Posterior cingulate gyrus (tissue), 11 donors: ENCODE measurements at regions not wholly inside any gene's neighbourhood (a gene's known extent, or its start where the extent isn't known, plus 50 kb on each side); places are given as distances from the start of the nearest gene placed in this dataset.
"Not testable (repeated sequence)": the region's sequence is repeated elsewhere in the genome, so short reads cannot be mapped to it uniquely, and the experiment has no call there.

ENCODE experiments used
- DNase-seq, 10 donors: peaks; one replicate each; pipeline versions ENCODE4 v3.0.0 to v3.0.0-alpha.2; 2020 to 2021; ENCODE audit warnings: mixed read lengths in 3 of 10
- intact Hi-C: fragments of 100-400 bp; cut with DNase I; formaldehyde crosslinking; loops from one replicate; pipeline ENCODE4 v1.15.1; 2023

DNA sequence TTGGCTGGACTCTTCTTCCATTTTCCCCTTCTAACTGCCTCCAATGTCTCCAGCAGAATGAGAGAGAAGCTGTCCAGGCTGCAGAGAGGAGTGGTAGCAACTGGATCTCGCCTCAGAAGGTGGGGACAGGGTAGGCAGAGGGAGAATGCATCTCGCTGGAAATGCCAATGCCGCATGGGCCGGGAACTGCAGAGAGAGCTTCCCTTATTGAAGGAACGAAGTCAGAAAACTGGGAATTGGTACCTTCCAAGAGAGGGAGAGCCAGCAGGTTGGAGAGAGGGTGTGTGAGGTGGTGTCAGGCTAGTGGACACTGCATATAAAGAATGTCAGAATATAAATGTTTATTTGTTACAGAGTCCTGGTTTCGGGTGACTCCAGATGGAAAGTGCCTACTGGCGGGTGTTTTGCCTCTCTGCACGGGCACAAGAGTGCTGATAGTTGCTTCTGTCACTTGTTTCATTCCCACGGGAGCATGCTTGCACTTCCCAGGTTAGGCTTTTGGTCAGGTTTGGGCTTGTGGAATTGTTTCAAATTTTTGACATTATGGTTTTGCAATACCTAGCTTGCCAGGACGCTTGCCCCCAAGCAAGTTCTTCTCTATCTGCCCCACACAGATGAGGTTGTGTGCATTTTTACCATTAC lies 156.8 kb upstream of the STS start:
- intact Hi-C loops, result no loop called here
- DNase-seq, result no peak

GRCh38 chrX:6989858-6990257 lies 157.7 kb upstream of the STS start:
- intact Hi-C loops, result no loop called here
- DNase-seq, result no peak

DNA sequence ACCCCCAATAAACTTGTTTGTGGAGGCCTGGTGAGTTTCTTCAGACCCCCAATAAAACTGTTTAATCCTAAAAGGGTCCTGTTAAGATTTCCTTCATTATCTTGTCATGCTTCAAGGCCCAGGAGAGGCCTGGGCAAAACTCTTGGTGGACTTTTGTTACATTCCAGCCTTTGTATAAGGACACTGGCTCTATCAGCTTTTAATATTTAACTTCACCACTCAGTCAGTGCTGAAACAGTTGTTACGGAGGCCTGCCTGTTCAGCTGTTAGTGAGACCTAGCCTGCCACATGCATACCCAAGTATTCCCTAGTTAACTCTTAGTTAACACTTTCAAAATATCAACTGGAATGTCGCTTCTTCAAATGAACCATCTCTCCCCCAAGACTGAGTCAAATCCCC lies 158.8 kb upstream of the STS start:
- intact Hi-C loops, DNase-seq: not testable (repeated sequence)

DNA sequence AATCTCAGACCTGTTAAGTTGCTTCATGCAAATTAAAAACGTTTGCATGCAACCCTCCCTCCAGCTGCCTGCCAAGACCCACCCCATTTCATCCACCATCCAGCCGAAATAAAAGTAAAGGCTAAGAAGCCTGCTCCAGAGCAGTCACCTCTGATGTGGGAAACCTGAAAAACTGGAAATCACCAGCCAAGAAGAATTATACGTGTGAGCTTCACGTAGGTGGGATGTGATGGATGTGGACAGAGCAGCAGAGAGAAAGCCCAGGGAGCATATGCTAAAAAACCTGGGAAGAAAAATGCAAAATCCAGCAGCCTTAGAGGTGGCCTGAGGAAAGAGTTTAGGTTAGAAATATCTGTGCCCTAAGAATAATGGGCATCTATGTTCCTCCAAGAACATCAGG lies 160.6 kb upstream of the STS start:
- intact Hi-C loops, result no loop called here
- no peak for DNase-seq

- intact Hi-C loops, result no loop called here
- DNase-seq, result no peak
These were observed 162.0 kb upstream of the STS start for GRCh38 chrX:6985537-6985936.

DNA sequence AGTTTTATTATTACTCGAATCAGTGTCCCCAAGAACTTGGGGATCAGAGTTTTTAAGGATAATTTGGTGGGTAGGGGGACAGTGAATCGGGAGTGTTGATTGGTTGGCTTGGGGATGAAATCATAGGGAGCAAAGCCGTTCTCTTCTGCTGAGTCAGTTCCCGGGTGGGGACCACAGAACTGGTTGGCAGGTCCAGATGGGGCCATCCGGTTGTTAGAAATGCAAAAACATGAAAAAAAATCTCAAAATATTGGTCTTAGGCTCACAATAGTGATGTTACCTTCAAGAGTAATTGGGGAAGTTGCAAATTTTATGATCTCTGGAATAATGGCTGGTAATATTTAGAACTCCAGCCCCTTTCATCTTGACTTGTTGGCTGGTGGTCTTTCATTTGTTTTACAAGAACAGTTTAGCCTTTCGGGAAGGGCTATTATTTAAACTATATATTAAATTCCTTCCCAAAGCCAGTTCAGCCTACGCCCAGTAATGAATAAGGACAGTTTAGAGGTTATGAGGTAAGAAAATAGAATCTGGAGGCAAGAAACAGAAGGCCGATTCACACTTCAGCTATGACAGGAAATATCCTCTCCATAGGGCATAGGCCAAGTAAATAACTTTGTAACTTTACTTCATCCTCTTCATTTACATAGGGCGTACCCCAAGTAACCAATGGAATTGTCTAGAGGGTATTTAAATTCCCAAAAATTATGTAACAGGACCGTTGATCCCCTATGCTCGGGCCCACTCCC lies 164.1 kb upstream of the STS start:
- intact Hi-C loops, result no loop called here
- DNase-seq, result no peak

GRCh38 chrX:6981718-6982406 lies 165.7 kb upstream of the STS start:
- intact Hi-C loops, result no loop called here
- no peak for DNase-seq

DNA sequence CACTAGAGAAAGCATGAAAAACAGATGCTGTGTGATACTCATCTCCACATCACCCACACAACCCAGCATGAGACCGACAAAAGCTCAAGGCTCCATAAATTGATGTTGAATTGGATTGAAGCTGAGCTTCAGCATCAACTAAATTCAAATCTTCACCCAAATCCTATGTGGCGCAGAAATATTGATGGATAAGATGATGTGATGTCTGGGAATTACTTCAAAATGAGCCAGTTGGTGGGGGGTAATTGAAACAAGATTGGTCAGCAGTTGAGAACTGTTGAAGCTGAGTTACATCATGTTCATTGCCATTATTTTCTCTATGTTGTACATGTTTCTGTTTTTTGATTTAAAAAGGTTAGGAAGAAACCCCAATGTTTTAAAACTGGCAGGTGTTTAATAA lies 166.5 kb upstream of the STS start:
- no peak for DNase-seq
- intact Hi-C loops, result no loop called here

GRCh38 chrX:6968231-6968630 lies 179.3 kb upstream of the STS start:
- no peak for DNase-seq
- intact Hi-C loops, result no loop called here

GRCh38 chrX:6965729-6966128 lies 181.8 kb upstream of the STS start:
- intact Hi-C loops, result no loop called here
- DNase-seq, result no peak

- no peak for DNase-seq
- intact Hi-C loops, result no loop called here
These were observed 185.5 kb upstream of the STS start for GRCh38 chrX:6962006-6962355.

GRCh38 chrX:6961286-6962005 lies 186.1 kb upstream of the STS start:
- DNase-seq, result no peak
- intact Hi-C loops, result no loop called here

- DNase-seq, result no peak
- intact Hi-C loops, result no loop called here
These were observed 188.5 kb upstream of the STS start for GRCh38 chrX:6959006-6959405.

DNA sequence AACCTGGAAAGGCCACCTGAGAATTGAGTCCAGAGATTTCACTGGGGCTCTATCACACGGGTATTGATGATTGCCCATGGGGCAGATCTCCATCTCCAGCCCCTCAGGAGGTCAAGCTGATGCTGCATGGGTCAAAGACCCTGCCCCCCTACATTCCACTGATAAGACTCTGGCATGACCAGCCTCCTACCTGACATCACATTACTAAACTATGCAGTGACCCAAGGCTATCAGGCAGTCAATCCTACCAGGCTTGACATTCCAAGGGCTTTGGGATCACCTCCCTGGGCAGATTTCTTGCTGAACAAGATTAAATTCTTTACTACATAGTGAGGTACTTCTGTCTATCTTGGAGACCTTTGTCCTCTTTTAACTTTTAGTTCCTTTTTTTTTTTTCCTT lies 192.7 kb upstream of the STS start:
- intact Hi-C loops, result no loop called here
- no peak for DNase-seq

GRCh38 chrX:6946168-6946567 lies 201.3 kb upstream of the STS start:
- DNase-seq, result no peak
- intact Hi-C loops, result no loop called here

DNA sequence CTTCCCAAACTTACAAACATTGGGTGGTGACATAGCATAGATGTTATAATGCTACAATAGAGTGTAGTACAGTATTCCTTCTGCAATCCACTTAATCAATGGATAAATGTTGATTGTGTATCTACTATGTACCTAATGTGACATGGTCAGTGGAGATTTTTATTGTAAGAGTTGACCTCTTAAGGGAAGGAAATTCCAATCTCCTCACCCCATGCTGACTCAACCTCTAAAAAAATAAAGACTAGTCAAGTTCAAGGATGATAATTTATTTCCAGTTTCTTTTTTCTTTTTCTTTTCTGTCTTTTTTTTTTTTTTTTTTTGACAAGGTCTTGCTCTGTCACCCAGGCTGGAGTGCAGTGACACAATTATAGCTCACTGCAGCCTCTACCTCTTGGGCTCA lies 206.5 kb upstream of the STS start:
- intact Hi-C loops, result no loop called here
- DNase-seq, result no peak

- not testable (repeated sequence) for DNase-seq
These were observed 214.6 kb upstream of the STS start for GRCh38 chrX:6932942-6933341.

GRCh38 chrX:6930307-6930849 lies 217.1 kb upstream of the STS start:
- no peak for DNase-seq
- intact Hi-C loops, result no loop called here

More at GRCh38 chrX:6932942-6933341, 214.6 kb upstream of the STS start:
- intact Hi-C loops, result not testable (repeated sequence)

- DNase-seq, result no peak
- intact Hi-C loops, result no loop called here
These were observed 223.0 kb upstream of the STS start for GRCh38 chrX:6924443-6925077.

DNA sequence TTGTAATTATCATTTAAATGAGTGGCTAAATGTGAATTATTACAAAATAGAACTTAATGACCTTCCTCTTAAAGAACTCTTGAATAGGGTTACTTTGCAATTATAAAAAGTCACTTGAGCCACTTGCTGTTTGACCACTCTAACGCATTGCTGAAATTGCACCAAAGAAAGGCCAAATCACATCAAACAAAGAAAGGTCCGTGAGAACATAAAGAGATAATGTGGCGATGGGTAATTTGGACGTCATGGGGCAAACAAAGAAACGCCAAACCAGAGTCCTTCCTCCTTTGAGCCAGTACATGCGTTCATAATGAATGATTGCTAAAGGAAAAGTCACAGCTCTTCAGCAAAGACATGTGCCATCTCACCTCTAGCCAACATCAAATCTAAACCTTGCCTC lies 229.8 kb upstream of the STS start:
- intact Hi-C loops, result no loop called here
- no peak for DNase-seq

DNA sequence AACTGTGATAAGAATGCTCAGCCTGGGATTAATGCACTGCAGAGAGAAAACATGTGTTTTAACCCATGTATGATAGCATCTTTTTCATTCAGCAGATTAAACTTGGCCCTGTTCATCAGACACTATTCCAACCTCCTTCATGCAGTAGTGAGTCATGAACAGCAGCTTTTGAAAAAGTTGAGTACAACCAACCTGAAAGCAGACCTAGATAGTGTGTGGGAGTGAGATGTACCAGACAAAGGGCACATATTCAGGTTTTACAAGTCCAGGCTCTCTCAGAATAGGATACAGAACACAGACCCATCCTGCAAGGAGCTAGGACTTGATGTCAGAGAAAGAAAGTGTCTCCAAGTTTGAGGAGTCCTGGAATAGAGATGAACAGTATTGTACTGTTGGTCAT lies 237.3 kb upstream of the STS start:
- intact Hi-C loops, result no loop called here
- DNase-seq, result no peak
